CMK (cell line): ENCODE measurements at regions not wholly inside any gene's neighbourhood (a gene's known extent, or its start where the extent isn't known, plus 50 kb on each side); places are given as distances from the start of the nearest gene placed in this dataset.
A peak's percentile ranks its signal among the peaks of the same experiment; 100 is the strongest.

ENCODE experiments used
- DNase-seq: peaks from one replicate; pipeline ENCODE4 v3.0.0-alpha.2; 2010; ENCODE audit warnings: low read depth

GRCh38 chr12:19572920-19573558, 133.7 kb downstream of the AEBP2 start:
- peak; percentile 15 for DNase-seq

DNA sequence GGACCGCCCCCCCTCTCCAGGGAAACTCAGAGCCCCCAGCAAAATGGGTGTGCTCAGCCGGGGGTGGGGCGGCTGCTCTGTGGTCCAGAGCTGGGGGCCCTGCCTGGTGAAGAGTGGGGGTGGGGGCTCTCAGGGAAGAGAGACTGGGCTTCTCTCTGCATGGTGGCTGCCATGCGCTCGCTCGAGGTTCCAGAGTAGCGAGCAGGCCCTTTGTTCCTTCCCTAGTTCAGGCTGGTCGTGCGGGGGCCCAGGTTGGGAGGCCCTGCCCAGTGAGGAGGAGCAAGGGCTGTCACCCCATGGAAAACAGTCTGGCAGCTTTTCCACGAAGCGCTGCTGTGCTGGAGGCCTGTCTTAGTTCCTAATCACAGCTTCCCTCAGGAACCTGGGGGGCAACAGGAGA, 134.6 kb downstream of the AEBP2 start:
- DNase-seq, result no peak

DNA sequence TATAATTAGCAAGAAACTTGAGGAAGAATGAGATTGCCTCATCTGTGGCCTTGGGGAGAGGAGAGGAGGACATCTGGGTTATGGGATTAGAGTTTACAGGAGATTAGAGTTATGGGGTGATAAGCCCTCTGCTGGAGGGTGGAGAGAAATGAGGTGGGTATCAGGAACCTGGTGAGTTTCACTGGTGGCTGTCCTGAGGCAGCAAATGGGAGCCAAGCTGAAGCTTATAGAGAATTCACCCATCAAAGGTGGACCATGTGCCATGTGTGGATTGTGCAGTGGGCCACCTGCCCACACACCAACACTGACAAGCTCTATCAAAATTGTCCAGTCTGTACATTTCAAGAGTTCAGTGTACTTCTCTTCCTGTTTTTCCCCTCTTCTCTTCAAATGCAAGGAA, 135.3 kb downstream of the AEBP2 start:
- DNase-seq, result no peak

DNA sequence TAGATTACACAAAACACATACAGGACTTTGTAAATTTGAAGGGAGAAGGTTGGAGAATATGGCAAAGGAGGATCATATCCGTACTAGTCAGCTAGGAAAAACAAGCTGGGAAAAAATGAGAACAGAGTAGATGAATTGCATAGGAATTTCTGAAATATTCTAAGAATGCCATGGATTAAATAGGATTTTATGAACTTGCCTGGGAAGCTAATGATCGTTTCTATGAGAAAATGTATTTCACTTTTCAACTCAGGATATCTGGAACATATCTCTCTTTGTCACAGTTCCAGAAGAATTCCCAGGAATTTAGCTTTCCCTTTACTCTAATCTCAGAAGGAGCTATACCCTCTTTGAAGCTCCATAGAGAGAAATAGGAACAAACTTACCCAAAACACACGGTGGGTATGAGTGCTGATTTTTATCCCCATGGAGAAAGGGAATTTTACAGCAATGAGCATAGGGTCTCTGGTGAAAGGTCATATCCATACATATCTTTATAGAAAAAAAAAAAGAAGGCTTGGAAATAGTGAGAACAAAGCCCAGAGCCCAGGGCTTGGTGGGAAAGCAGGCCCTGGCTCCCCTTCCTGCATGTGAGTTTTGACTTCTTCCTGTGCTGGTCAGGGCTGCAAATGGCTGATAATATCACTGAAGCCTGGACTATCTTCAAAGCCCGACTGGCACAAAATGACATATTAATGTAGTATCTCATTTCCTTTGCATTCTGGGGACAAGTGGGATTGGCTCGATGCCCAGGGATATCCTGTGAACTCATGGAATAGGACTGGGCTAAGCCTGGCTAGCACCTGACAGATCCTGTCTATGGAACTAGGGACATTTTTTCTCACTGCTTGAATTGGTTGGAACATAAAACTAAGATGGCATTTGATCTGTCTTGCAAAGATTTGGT, 136.3 kb downstream of the AEBP2 start:
- peak; percentile 30 for DNase-seq

GRCh38 chr12:19576506-19577280, 137.4 kb downstream of the AEBP2 start:
- no peak for DNase-seq

DNA sequence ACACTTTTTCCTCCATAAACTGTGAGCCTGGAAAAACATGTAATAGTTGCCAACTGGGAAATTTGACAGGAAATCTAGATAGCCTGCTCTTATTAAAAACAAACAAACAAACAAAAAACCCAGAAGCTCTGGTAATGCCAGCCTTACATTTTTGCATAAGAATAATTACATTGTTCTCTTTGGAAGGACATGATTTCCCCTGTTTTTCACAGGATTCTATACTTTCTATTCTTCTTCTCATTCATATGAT, 137.9 kb downstream of the AEBP2 start:
- no peak for DNase-seq

DNA sequence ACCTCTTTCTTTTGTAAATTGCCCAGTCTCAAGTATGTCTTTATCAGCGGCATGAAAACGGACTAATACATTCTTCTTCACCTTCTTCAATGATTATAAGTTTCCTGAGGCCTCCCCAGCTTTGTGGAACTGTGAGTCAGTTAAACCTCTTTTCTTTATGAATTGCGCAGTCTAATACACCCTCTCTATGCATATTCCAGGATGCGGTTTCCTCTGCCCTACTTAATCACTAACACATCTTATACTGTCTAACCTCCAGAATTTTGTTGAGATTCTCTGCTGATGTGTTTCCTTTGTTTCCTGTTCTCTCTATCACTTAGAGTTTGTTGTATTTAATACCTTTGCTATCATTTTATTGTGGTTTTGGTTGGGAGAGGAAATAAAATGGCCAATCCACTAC, 145.4 kb downstream of the AEBP2 start:
- no peak for DNase-seq

- DNase-seq, result no peak
Measured at GRCh38 chr12:19588951-19589350, 149.7 kb downstream of the AEBP2 start.

DNA sequence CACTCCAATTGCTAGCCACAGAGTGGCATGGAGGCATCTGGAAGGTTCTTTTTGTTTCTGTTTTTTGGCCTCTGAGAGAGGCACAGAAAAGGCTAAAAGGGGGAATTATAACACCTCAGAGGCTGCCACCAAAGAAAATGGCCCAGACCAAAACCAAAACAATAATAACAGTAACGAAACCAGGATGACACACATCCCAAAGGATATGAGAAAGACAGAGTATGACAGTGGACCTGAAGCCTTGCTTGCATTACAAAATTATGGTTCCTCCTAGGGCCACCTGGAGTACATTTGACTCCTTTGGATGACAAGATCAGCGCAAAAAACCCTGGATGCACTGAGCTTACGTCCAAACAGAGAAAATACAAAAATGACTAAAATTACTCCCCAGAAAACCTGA, 152.7 kb downstream of the AEBP2 start:
- no peak for DNase-seq

DNA sequence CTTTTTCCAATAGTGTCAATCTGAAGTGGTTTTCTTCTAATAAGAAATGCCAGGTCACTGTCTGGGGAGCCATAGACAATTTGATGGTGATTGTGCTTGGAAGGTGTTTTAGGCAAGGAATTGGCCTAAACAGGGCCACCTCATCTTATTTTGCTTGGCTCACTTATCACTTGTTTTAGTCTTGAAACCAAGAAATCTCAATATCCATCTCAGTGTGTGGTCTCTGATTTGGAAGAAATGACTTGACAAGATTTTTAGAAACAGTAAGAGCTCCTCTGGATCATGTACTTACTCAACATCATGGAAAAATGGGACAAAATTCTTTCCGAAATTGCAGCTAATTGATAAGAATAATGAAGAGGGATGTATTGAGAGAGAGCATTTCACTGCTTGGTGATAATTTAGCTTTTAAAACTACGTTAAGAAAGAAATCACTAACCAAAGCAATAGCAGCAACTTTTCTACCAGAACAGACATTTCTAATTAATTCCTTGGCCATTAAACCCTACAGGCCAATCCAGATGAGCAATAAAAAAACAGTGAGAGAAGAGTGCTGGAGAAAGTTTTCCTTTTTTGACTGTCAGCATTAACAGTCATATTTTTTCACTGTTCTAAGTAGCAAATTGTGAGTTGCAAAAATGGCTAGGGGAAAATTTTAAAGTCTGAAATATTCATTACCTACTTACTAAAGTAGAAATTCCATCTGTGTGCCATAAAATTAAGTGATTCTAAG, 157.3 kb downstream of the AEBP2 start:
- no peak for DNase-seq

DNA sequence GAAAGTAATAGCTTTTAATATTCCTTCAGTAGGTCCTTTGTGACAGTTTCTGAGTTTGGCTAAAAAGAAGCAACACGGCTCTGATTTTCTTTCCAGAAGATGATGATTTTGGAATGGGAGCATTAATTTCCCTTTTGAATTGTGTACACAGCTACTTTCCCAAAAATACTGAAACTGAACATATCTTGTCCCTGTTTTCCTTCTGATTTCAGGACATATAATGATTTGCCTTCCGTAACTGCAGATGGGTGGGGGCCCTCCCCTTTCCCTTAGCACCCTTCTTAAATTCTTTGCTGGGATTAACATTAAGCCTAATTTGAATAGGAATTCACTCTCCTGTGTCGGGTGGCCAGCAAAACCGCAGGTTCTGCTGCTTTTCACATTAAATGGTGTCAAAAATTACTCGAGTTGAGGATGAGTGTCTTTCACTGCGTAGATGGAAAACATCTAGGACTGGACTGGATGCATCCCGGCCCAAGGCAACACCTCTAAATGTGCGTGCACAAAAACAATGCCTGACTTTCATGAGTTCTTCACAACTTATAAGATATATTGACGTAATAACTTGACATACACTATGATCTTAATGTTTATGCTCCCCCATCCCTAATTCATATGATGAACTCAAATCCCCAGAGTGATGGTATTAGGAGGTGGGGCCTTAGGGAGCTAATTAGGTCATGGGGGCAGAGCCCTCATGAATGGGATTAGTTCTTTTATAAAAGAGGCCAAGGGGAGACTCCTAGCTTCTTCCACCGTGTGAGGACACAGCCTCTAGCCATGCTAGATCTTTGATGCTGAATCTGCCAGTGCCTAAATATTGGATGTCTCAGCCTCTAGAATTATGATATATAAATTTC, 158.1 kb downstream of the AEBP2 start:
- DNase-seq, result no peak

GRCh38 chr12:19605720-19606119, 166.4 kb downstream of the AEBP2 start:
- no peak for DNase-seq

DNA sequence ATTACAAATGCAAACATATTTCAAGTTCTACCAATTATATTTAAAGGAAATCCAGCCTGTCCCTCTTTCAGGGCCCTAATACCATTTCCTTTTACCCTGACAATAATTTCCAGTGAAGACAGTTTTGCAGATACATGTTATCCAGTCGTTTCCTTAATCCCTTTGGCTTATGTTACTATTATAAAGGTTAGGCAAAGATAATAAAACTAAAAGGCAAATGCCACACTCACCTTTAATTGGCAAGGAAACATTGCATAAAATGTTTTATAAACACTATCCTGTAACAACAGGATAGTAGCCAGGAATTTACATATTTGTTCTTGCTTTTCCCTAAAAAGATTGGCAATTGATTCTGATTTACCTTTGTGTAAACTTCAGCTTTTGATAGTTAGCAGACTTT, 168.7 kb downstream of the AEBP2 start:
- no peak for DNase-seq

DNA sequence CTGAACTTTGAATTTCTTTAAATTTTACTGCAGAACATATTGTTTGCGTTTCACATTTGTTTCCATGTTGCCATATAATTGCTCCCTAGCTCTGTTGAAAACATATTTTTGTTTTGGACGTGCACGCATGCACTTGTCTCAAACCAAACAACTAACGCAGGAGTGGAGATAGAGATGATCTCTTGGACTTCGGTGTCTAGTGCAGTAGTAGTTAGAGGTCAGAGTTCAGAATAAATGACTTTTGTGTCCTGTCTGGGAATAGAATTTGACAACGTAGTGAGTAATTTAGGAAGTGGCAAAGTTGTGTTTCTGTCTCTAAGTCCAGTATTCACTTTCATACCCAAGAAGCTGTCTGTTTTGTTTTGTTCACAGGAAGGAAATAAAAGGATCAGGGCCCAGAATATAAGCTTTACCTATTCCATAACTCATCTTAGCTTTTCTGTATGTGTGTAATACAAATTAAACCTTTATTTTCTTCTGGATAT, 173.8 kb downstream of the AEBP2 start:
- DNase-seq, result no peak

- no peak for DNase-seq
Measured at GRCh38 chr12:19614601-19615383, 175.5 kb downstream of the AEBP2 start.

GRCh38 chr12:19615384-19615725, 176.1 kb downstream of the AEBP2 start:
- DNase-seq, result no peak

- no peak for DNase-seq
Measured at GRCh38 chr12:19616781-19617180, 177.5 kb downstream of the AEBP2 start.

DNA sequence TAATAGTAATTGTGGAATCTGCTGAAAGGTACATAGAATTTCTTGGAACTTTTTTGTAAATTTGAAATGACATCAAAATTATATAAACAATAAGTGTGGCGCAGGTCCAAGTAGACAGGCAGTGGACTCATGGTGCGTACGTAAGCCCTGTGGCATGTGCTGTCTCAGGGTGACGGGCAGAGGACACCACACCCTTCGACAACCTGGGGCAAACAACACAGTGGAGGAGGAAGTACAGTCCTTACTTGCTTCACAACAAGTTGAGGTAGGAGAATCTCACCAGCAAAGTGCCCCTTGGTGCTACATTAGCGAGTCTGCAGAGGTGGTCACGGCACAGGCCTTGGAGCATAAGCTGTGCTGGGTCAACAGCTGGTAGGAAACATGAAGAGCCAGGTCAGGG, 180.9 kb downstream of the AEBP2 start:
- DNase-seq, result no peak

DNA sequence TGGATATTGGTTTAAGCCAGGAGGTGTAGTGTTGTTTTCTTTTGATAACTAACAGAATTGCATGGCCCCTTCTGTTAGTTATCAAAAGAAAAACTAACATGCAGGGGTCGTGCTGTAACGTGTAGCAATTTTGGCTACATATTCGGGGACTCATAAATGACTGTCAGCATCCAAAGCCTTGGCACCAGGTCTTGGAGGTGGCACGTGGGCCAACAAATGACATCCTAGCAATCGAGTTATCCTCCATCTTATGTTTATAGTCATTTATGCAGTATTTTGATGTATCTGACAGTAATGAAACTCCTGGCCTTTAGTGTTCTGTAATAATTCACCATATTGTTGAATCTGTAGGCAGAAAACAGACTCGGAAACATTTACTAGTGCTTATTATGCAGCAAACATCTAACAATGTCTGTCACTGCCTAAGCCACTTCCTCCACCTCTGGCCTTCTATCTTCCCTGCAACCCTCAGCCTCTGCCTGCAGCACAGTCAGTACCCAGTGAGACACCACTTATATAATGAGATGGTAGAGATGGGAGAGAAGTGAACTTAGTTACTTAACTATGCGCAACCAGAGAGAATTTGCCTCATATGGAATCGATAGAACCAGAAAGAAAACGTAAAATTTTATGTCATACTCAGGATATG, 184.6 kb downstream of the AEBP2 start:
- no peak for DNase-seq

- DNase-seq, result no peak
Measured at GRCh38 chr12:19624491-19624890, 185.2 kb downstream of the AEBP2 start.
